ENCODE measurements at regions not wholly inside any gene's neighbourhood (a gene's known extent, or its start where the extent isn't known, plus 50 kb on each side); places are given as distances from the start of the nearest gene placed in this dataset.

GRCh38 chr6:163948250-163948649 lies 533.7 kb downstream of the QKI start:
- FAIRE-seq (no peak), DNase-seq (ENCODE audit: insufficient read length, low spot score) (no peak)
- TF ChIP-seq CTCF (IDR thresholded peaks at IDR 0.05; ENCODE audit: insufficient read depth, missing control alignments), result no peak

- DNase-seq (ENCODE audit: insufficient read length, low spot score) (no peak), FAIRE-seq (no peak)
- no peak for TF ChIP-seq CTCF (IDR thresholded peaks at IDR 0.05; ENCODE audit: insufficient read depth, missing control alignments)
Measured at GRCh38 chr6:163947276-163947675, 532.8 kb downstream of the QKI start.

- no peak for TF ChIP-seq CTCF (IDR thresholded peaks at IDR 0.05; ENCODE audit: insufficient read depth, missing control alignments)
- FAIRE-seq, result no peak
Measured at GRCh38 chr6:163946437-163946836, 531.9 kb downstream of the QKI start.

GRCh38 chr6:163945808-163946207 lies 531.3 kb downstream of the QKI start:
- TF ChIP-seq CTCF (IDR thresholded peaks at IDR 0.05; ENCODE audit: insufficient read depth, missing control alignments), result no peak
- DNase-seq (ENCODE audit: insufficient read length, low spot score), result no peak
- FAIRE-seq, result no peak

More at GRCh38 chr6:163946437-163946836, 531.9 kb downstream of the QKI start:
- DNase-seq (ENCODE audit: insufficient read length, low spot score), result no peak

GRCh38 chr6:163944897-163945296 lies 530.4 kb downstream of the QKI start:
- no peak for TF ChIP-seq CTCF (IDR thresholded peaks at IDR 0.05; ENCODE audit: insufficient read depth, missing control alignments)
- no peak for FAIRE-seq
- no peak for DNase-seq (ENCODE audit: insufficient read length, low spot score)

- FAIRE-seq (no peak), DNase-seq (ENCODE audit: insufficient read length, low spot score) (no peak)
- TF ChIP-seq CTCF (IDR thresholded peaks at IDR 0.05; ENCODE audit: insufficient read depth, missing control alignments), result no peak
Measured at GRCh38 chr6:163943607-163944385, 529.3 kb downstream of the QKI start.

- DNase-seq (ENCODE audit: insufficient read length, low spot score) (no peak), FAIRE-seq (no peak)
- no peak for TF ChIP-seq CTCF (IDR thresholded peaks at IDR 0.05; ENCODE audit: insufficient read depth, missing control alignments)
Measured at GRCh38 chr6:163942790-163943189, 528.3 kb downstream of the QKI start.
